Caco-2 (cell line): ENCODE measurements at regions not wholly inside any gene's neighbourhood (a gene's known extent, or its start where the extent isn't known, plus 50 kb on each side); places are given as distances from the start of the nearest gene placed in this dataset.

ENCODE experiments used
- BruUV-seq: library from RNA; stranded (reverse); fragments of 400-500 nt; replicated peaks from 2 replicates; lab custom pipeline; 2021; lab: Mats Ljungman, UMichigan
- CTCF ChIA-PET: fragments of 300-600 bp; sonication (Branson Sonifier 250); formaldehyde crosslinking; loops from one replicate; lab custom pipeline; 2022; ENCODE audit warnings: antibody characterized with exemption; lab: Charles Lee
- POLR2A ChIA-PET: fragments of 300-600 bp; sonication (Branson Sonifier 250); formaldehyde crosslinking; loops from one replicate; lab custom pipeline; 2022; ENCODE audit warnings: antibody characterized with exemption; lab: Charles Lee
- DNase-seq, 2 experiments: peaks; one replicate each; pipeline versions ENCODE4 v3.0.0 to v3.0.0-alpha.2; 2020 to 2022
- H3K27me3 ChIP-seq: replicated peaks from 2 replicates; pipeline ENCODE4 v1.6.0; 2011; ENCODE audit warnings: low read length; ENCODE audit not compliant: control insufficient read depth, insufficient read depth
- H3K36me3 ChIP-seq: 2 replicates; pipeline ENCODE4 v1.5.1; 2011; ENCODE audit warnings: low read length; ENCODE audit not compliant: control insufficient read depth, insufficient read depth
- H3K4me1 ChIP-seq: fragments of 250-450 bp; sonication (Bioruptor Pico); 2 replicates; pipeline ENCODE4 v1.5.1; 2020; ENCODE audit warnings: mild to moderate bottlenecking
- H3K4me3 ChIP-seq: 2 replicates; pipeline ENCODE4 v1.5.1; 2011; ENCODE audit warnings: low read depth, mild to moderate bottlenecking, control low read depth, low read length
- H3K9me3 ChIP-seq: fragments of 250-450 bp; sonication (Bioruptor Pico); 2 replicates; pipeline ENCODE4 v1.5.1; 2020; ENCODE audit warnings: mild to moderate bottlenecking, moderate library complexity
- H3K27ac Mint-ChIP-seq: one replicate; pipeline ENCODE4 v1.8.0; 2022; ENCODE audit warnings: mixed read lengths; ENCODE audit not compliant: unreplicated experiment
- H3K27me3 Mint-ChIP-seq: one replicate; pipeline ENCODE4 v1.8.0; 2022; ENCODE audit warnings: mixed read lengths; ENCODE audit not compliant: insufficient read depth, unreplicated experiment
- H3K36me3 Mint-ChIP-seq: one replicate; pipeline ENCODE4 v1.8.0; 2022; ENCODE audit warnings: mild to moderate bottlenecking, mixed read lengths; ENCODE audit not compliant: insufficient read depth, unreplicated experiment
- H3K4me1 Mint-ChIP-seq: one replicate; pipeline ENCODE4 v1.8.0; 2022; ENCODE audit warnings: low read depth, mixed read lengths; ENCODE audit not compliant: unreplicated experiment
- H3K4me3 Mint-ChIP-seq: one replicate; pipeline ENCODE4 v1.8.0; 2022; ENCODE audit warnings: mild to moderate bottlenecking, moderate library complexity, mixed read lengths; ENCODE audit not compliant: unreplicated experiment
- H3K9me3 Mint-ChIP-seq: one replicate; pipeline ENCODE4 v1.8.0; 2022; ENCODE audit warnings: mixed read lengths; ENCODE audit not compliant: unreplicated experiment
- CTCF ChIP-seq, 2 experiments: fragments of 200-600 bp in 1 of 2; IDR thresholded peaks; 1 replicate in 1 of 2; 2 replicates in 1 of 2; pipeline versions ENCODE4 v1.5.1 to v1.8.0; 2011 to 2022; ENCODE audit warnings: antibody characterized with exemption in 1 of 2, control low read depth in 1 of 2, inconsistent platforms in 1 of 2, low read depth in 1 of 2, low read length in 1 of 2, mild to moderate bottlenecking in 1 of 2, moderate library complexity in 1 of 2; ENCODE audit not compliant: insufficient read depth in 1 of 2, severe bottlenecking in 1 of 2, unreplicated experiment in 1 of 2
- intact Hi-C: fragments of 100-400 bp; cut with micrococcal nuclease; formaldehyde crosslinking; loops from one replicate; pipeline ENCODE4 v1.10.0; 2022; ENCODE audit not compliant: unreplicated experiment

GRCh38 chr21:17949421-17949820 is 130.3 kb upstream of the C21orf91 start:
- ChIA-PET CTCF (no interaction called here), POLR2A (no interaction called here)
- TF ChIP-seq CTCF (IDR thresholded peaks at IDR 0.05; ENCODE audit: insufficient read depth in 1 of 2, low read depth in 1 of 2, low read length in 1 of 2, severe bottlenecking in 1 of 2, unreplicated experiment in 1 of 2), result no peak
- no TSS peak for BruUV-seq
- Mint-ChIP-seq H3K9me3 (no peaks in the 10 kb centered on the region), H3K27ac (no peak overlapping the region), H3K4me3 (no peak overlapping the region), H3K27me3 (peaks cover 9% of the 10 kb centered on the region), H3K4me1 (no peaks in the 10 kb centered on the region), H3K36me3 (no peaks in the 10 kb centered on the region)
- no peaks in the 10 kb centered on the region for H3K36me3 ChIP-seq
- no peak overlapping the region for H3K4me3 ChIP-seq
- H3K4me1 ChIP-seq, result no peaks in the 10 kb centered on the region
- no peaks in the 10 kb centered on the region for H3K27me3 ChIP-seq
- no peaks in the 10 kb centered on the region for H3K9me3 ChIP-seq
- intact Hi-C loops, result no loop called here
- no peak for DNase-seq

- Mint-ChIP-seq H3K27ac (no peak overlapping the region), H3K27me3 (peaks cover 9% of the 10 kb centered on the region), H3K4me1 (no peaks in the 10 kb centered on the region), H3K4me3 (no peak overlapping the region), H3K36me3 (no peaks in the 10 kb centered on the region), H3K9me3 (no peaks in the 10 kb centered on the region)
- H3K27me3 ChIP-seq, result no peaks in the 10 kb centered on the region
- no peak overlapping the region for H3K4me3 ChIP-seq
- no peaks in the 10 kb centered on the region for H3K9me3 ChIP-seq
- intact Hi-C loops, result no loop called here
- ChIA-PET POLR2A (interaction anchor here (0.6 kb wide), 1 partner anchor 248 kb away, joined by 3 read pairs; no protein-coding TSS in a partner anchor), CTCF (no interaction called here)
- TF ChIP-seq CTCF (IDR thresholded peaks at IDR 0.05; ENCODE audit: insufficient read depth in 1 of 2, low read depth in 1 of 2, low read length in 1 of 2, severe bottlenecking in 1 of 2, unreplicated experiment in 1 of 2), result no peak
- BruUV-seq, result no TSS peak
- H3K36me3 ChIP-seq, result no peaks in the 10 kb centered on the region
- no peaks in the 10 kb centered on the region for H3K4me1 ChIP-seq
- no peak for DNase-seq
Measured at GRCh38 chr21:17947531-17947930, 128.4 kb upstream of the C21orf91 start.

- no peaks in the 10 kb centered on the region for H3K4me1 Mint-ChIP-seq
- Histone ChIP-seq H3K4me1 (no peaks in the 10 kb centered on the region), H3K27me3 (no peaks in the 10 kb centered on the region), H3K36me3 (no peaks in the 10 kb centered on the region), H3K4me3 (peak overlapping the region; percentile 15; the same call in 1 of the 2 replicates), H3K9me3 (no peaks in the 10 kb centered on the region)
- H3K27ac Mint-ChIP-seq, result no peak overlapping the region
- BruUV-seq, result no TSS peak
- intact Hi-C loops, result no loop called here
- ChIA-PET CTCF (no interaction called here), POLR2A (no interaction called here)
- peak in 1 of 2 experiments; percentile 46 for DNase-seq
- H3K36me3 Mint-ChIP-seq, result no peaks in the 10 kb centered on the region
- H3K27me3 Mint-ChIP-seq, result peaks cover 10% of the 10 kb centered on the region
- H3K4me3 Mint-ChIP-seq, result peak overlapping the region; percentile 65
- no peaks in the 10 kb centered on the region for H3K9me3 Mint-ChIP-seq
- peak; percentile 42 to 46 for TF ChIP-seq CTCF (IDR thresholded peaks at IDR 0.05; ENCODE audit: insufficient read depth in 1 of 2, low read depth in 1 of 2, low read length in 1 of 2, severe bottlenecking in 1 of 2, unreplicated experiment in 1 of 2)
Measured at GRCh38 chr21:17931080-17931479, 111.9 kb upstream of the C21orf91 start.
